D341Med (cell line): ENCODE measurements at regions not wholly inside any gene's neighbourhood (a gene's known extent, or its start where the extent isn't known, plus 50 kb on each side); places are given as distances from the start of the nearest gene placed in this dataset.

Source experiments
- DNase-seq: peaks from one replicate; pipeline ENCODE4 v3.0.0; 2012; ENCODE audit warnings: low spot score

DNA sequence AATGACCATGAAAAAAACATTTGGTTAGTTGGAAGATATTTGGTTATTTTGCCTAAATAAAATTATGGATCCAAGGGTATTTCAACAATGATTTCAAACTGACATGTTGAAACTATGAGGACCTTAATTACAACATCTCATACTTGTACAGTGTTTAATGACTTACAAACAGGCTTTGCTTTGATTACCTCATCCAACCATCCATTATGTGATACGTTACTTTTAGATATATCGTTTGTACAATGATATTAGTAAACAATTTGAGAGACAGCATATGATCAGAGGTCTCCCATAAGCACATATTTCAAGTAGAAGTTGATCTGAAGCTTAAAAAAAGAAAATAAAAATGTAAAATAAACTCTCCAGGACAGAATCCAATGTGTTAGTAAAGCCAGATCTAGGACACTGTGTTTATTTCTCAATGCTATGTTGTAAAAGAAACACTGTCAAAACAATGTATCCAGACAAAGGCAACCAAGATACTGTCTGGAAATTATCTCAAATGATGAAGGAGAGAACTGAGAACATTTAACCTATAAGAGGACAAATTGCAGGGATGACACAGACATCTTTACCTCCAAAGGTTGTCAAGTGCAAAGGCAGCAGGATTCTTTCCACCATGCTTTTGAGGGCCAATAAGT is 116.0 kb upstream of the TARS1 start:
- DNase-seq = no peak

DNA sequence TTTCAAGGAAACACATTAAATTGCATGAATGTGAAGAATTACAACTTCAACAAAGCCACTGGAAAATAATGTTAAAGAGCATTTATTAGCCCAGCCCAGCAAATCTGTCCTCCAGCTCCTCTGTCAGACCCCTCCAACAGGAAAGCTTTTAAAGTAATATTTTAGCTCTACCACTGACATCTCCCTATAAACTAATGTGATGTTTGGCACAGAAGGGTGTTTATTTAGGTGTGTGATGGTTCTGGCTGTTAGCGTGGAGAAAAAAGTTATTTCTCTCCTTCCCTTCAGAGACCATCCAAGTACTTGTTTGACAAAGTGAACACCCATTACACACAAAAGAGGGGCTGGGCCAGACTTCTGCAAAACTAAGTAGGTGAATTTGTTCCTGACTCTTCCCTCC is 111.9 kb upstream of the TARS1 start:
- no peak for DNase-seq

DNA sequence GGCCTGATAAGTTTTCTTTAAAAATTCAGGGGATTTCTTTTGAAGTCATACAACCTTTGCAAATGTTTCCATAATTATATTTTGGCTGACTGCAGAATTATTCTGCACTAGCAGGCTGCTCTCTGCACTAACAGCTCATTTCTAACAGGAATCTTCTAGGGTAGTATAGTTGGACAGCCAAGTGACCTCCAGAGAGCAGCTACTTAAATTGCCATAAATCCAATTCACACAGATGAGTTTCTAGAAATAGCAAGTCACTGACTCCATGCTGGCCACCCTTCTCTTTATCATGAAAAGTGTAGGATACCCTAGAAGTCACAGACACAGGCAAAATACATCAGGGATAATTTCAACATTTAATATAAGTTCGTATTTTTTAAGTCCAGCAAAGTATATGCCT is 110.9 kb upstream of the TARS1 start:
- no peak for DNase-seq

DNA sequence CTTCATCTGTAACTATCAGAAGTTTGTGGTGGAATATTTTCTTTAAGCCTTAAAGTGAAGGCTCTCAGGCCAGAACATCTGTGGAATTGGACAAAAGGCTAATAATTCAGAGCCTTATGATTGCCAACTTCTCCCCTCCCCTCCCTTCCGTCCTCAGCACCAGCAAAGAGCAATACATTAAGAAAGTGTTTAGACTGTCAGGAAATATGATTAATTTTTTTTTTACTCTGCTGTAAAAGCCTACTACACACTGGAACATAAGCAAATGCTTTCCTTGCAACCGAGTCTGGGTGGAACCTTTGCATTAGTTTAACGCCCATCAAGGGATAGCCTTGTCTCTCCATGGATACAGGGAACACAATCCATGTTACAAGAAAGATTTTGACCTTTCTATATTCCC is 110.3 kb upstream of the TARS1 start:
- DNase-seq = no peak

DNA sequence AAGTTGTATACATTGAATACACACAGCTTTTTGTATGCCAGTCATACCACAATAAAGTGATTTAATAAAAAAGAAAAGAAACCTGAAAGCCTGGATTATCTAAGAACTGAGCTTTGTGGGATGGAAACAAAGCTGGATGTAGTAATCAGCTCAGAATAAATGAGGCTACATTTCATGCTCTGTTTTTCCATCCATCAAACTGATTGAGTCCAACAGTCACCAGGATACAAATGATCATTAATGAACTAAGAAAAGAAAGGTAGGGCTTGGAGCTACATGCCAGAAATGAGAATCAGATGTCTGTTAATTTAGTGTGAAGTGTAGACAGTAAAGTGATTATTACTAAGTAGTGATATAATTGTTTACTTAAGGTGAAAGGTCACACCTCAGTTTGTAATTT is 109.8 kb upstream of the TARS1 start:
- no peak for DNase-seq

DNA sequence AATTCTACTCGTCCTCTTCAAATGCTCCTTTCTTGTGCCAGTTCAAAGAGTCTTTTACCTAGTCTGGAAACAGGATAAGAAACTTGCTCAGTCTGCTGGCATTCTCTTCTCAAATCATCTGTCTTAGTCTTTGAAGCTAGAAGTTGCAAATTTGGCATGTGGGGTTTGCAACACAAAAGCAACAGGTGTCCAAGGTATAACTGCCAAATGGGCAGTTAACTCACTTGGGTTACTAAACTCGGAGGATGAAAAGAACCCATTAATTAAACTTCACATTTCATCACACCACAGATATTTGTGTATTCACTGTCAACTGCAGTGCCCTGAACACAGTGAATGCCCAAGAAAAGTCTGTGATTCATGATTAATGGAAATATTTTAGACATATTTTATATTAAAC is 108.0 kb upstream of the TARS1 start:
- DNase-seq = no peak

DNA sequence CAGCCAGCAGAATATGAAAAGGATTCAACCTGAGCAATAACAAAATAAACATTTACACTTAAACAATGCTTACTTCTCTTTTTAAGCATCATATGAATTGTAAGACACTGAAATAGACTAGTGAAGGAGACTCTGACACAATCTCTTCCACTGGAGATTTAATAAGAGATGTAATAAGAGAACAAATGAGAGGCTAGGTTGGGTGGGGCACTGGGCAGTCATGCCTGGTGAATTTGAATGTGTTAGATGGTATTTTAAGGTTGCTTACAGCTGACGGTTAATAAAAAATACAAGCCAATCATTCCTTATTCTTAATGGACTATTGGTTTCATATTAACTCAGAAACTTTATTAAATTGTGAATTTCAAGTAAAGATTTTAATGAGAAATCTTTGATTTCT is 105.9 kb upstream of the TARS1 start:
- DNase-seq = no peak

DNA sequence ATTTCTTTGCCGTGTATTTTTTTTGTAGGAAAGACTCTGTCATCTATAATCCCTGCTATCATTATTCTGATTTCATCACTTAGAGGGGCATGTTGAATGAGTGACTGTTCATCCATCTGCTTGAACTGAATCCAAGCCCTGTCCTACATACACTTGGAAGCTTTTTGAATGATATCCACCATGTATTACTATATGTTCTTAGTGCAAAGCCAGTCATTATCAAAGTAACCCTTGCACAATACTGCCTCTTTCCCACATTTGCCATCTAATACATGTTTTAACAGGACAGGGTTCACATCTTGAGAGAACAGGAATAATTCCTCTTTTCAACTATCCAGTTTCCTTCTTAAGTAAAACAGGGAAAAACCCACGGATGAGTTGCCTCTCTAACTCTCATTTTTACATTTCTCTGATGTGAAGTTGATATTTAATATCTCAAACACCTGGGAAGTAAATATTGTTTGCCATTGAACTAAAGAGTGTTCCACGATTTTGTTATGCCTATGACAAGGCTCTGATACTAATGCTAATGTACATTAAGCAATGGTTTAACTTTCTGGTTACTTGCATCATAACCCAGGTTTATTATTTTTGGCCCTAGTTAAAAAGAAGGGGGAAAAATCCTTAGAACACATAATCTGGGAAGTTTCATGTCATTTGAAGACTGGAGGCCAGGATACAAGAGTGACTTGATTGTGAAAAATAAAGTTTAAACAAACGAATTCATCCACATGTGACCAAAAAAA is 103.7 kb upstream of the TARS1 start:
- DNase-seq = no peak

DNA sequence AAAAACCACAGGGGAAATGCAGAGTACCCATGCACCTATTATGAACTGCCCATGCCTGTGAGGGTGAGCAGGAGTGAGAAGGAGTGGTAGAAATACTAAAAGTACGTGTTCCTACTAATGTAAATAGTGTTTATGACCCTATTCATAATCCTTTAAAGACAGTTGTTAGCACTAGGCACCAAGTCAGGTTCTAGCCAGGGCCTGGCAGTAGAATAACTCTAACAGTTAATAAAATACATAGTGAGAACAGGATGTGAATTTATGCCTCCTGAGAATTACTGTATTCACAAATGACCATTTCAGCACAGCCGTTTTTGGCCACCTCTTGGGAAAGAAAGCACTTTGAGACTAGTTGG is 103.2 kb upstream of the TARS1 start:
- no peak for DNase-seq

DNA sequence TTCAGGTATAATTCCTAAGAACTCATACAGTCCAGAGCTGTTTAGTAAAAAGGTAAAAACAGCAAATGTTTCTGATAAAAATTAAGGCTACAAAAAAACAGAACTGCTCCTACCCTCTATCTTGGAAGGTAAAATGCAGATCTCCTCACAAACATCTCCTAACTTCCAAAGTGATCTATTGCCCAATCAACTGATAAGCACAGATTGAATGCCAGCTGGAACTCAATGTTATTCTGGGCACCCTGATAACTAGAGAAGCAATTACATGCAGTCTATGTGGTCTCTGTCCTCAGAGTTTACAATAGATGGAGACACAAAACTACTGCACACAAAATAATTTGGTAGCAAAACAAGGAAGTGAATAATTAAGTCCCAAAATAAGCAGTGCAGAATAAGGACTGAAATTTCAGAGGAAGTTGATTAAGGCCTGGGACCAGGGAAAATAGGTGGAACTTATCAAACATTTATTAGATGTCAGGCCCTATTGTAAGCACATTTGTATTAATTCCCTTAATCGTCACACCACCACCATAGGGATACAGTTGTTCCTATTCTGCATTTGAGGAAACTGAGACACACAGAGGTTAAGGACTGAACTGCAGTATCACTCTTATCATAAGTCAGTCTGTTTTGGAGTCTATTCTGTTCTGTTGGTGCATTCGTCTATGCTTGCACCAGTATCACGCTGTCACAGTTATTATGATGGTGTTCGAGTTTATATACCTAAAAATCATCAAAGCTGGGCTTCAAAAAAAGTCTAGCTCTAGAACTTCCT is 102.2 kb upstream of the TARS1 start:
- no peak for DNase-seq

DNA sequence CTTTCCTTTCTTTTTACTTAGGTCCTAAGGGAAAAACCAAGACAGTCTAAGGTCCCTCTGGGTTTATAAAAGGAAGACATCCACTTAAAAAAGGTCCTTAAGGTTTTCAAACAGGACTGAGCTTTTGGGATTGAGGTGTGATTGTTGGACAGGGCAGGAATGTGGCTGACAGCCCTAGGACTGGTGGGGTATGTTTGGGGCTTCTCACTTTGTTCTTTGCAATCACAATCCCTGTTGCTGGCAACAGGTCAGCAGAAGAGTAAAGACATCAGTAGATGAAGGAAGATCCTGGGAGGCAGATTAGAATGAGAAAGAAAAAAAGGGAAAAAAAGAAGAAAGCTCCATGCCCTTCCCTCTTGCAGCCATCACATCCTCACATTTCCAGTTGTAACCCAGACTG is 101.4 kb upstream of the TARS1 start:
- DNase-seq = no peak

DNA sequence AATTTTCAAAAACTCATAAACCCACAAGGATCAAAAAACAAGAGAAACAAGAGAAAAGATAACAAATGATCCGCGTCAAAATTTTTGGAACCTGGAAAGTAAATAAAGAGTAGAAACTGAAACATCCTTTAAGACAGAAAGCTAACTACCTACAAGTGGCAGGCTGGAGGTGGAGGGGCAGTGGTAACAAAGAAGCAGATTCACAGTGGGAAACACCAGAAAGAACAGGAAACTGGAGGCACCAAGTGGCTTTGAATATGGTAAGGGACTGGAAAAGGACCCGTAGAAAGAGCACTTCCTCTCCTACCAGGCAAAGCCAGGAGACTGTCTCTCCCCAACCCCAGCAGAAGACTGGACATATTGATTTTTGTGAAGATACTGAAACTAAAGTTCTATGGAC is 100.6 kb upstream of the TARS1 start:
- no peak for DNase-seq

DNA sequence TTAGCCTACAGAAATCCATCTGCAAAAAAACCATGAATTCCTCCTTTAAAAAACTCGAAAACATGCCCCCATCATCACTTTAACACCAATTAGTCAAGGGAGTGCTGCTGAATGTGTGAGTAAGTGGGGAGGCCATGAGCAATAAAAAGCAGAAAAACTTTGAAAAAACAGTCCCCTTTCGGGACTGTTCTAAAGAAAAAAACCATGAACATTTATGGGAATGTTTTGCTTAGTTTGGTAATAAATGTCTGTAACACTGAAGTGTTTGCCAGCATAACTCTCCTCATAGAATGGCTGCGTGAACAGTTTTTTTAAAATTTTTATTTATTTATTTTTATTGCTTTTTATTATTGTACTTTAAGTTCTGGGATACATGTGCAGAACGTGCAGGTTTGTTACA is 99.4 kb upstream of the TARS1 start:
- no peak for DNase-seq

DNA sequence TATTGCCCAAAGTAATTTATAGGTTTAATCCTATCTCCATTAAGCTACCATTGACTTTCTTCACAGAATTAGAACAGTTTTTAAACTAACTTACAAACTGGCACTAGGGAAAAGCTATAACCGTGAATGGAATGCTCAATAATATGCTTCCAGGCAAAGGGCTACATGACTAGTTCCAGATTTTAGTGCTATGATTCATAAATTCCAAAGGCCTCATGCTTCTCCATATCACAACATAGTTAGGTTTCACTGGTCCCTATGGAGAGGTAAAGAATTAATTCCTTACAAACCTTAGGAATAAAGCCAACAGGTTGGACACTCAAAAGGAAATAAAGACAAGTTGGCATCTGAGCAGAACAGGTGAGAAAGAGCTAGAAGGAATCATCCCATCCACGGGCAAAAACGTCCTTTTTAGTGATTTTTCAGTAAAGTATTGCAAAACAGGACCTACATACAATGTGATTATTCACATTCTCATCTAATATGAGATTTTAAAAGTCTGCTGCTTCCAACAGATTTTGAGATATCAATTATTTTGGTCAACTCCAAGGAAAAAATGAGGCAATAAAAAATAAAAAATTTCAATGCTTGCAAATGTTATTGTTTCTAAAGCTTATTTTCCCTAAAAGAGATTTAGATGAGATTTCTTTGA is 97.0 kb upstream of the TARS1 start:
- no peak for DNase-seq

DNA sequence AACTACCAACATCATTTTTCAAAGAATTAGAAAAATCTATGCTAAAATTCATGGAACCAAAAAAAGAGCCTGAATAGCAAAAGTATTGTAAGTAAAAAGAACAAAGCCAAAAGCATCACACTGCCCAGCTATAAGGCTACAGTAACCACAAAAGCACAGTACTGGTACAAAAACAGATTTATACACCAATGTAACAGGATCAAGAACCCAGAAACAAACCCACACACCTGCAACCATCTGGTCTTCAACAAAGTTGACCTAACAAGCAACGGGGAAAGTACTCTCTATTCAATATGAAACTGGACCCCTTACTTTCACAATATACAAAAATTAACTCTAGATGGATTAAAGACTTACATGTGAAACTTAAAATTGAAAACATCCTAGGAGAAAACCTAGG is 94.2 kb upstream of the TARS1 start:
- no peak for DNase-seq

DNA sequence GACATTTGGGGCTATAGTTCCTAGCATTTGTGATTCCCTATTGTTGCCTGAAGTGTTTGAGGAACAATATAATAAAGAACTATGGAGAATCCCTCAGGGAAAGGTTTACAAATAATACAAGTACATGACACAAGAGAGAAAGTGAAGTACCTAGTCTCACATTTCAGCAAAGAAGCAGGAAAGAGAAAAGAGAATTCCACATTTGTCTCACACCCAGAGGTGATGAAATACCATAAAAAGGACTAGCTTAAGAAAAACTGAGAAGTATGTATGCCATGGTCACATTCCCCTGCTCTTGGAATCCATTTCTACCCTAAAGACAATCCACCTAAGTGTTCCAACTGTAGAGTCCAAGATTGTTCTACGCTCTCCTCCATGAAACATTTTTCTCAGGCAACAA is 79.0 kb upstream of the TARS1 start:
- DNase-seq = no peak

DNA sequence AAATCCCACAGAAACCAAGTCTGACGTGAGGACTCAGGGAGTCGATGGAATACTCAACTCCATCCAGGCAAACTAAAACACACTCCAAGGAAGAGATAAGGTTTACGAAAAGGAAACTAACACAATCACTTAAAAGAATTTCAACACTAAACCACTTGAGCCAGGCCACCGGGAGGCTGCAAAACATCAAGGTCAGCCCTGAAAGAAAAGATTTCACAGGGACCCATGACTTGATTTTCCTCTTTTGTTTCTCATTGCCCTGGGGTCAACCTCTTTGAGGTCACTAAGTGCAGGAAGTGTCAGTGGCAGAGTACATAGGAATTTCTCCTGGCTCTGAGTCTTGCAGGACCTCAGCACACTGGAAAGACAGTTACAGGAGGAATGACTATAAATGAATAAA is 77.8 kb upstream of the TARS1 start:
- DNase-seq = no peak

DNA sequence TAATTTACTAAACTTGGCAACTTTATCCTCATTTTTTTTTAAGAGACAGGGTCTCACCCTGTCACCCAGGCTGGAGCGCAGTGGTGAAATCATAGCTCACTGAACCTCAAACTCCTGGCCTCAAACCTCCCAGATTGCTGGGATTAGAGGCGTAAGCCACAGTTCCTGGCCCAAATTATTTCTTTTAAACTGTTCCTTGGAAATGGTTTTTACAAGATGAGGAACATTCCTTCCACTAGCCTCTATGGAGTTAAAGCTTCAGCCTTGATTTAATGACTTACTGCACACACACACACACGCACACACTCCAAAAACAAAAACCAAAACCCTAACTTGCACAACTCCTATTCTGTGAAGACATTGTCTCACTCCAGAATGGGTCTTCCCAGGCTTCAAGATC is 77.2 kb upstream of the TARS1 start:
- no peak for DNase-seq

DNA sequence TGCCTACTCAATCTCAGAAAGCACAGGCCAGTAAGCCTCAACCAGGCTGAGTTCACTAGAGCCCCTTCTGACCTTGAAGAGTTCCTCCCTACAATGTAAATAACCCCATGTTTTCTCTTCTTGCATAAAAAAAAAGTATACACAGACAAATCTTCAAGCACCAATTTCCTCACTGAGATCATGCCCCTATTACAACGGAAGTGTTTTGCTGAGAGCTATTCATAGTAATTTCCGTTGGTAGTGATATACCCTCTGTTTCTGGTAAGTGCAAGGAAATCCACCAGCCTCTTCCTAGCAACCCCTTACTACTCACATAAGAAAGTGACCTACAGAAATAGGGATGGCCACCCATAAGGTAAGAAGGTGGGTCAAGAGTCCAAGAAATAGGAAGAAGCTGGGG is 76.4 kb upstream of the TARS1 start:
- no peak for DNase-seq

DNA sequence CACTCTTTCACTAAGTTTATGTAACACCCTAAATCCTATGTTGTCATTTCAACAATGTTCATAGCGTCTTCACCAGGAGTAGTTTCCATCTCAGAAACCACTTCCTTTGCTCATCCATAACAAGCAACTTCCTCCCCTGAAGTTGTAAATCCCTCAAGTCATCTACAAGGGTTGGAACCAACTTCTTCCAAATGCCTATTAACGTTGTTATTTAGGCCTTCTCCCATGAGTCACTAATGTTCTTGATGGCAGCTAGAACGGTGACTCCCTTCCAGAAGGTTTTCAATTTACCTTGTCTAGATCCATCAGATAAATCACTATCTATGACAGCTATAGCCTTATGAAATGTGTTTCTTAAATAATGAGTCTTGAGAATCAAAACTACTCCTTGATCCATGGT is 73.3 kb upstream of the TARS1 start:
- no peak for DNase-seq

DNA sequence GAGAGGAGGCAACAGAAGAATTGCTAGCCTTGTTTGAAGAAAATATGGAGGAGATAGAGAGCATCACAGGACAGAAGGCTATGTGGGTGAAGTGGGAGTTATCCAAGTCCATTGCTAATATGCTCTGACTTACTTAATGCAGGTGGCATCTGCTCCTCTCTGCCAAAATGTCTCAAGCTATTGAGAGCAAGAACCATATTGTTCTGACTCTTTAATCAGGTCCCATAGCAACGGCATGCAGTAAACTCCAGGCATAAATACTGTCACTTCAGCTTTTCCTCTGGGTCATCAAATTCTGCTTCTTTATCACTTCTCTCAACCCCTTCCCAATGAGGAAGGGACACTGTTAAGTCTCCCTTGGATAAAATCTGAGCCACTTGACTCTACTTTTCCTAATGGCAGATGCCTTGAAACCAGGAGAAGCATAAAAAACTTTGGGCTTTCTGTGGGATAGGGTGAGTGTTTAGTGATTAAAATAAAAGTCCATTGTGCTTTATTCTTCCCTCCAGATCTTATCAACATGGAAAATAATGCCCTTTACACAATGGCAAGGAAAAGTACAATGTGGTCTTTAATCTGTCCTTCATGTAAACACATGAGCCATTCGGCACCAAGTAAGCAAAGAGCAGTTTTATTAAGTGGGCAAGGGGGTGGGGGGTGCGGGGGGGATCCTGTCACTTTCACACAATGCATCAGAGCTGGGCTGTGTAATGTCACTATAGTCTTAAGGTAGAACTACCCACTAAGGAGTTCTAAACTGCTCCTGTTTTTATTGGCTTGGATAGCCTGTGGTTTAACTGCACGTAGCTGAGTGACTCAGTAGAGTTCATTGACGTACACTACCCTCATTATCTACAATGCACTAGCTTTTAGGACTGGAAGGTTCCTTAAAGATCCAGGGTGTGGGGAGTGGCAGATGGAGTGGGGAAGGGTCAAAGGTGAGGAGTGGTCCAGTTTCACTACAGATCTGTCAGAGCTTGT is 71.0 kb upstream of the TARS1 start:
- DNase-seq = no peak

DNA sequence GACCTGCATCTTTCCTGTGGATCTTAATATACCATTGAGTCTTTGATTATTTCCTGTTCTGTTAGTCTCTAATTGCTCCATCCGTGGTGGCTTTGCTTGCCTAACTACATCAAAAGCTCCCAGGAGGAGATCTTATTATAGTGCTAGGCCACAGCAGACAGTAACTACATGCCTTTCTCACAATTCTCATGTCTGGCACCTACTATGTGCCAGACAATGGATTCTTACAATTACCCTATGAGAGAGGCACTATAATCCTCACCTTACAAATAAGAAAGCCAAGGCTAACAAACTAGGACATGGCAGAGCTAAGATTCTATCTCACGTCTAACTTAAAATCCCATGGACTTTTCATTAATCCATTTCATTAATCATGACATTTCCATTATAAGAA is 70.3 kb upstream of the TARS1 start:
- DNase-seq = no peak
